Spinal cord (tissue), 9 donors: ENCODE measurements at regions not wholly inside any gene's neighbourhood (a gene's known extent, or its start where the extent isn't known, plus 50 kb on each side); places are given as distances from the start of the nearest gene placed in this dataset.

ENCODE experiments used
- DNase-seq, 6 donors: peaks; one replicate each; pipeline versions ENCODE4 v3.0.0 to v3.0.0-alpha.2; 2013 to 2015; ENCODE audit warnings: low spot score in 6 of 6, low read depth in 4 of 6
- H3K27ac ChIP-seq: one replicate; pipeline ENCODE4 v1.5.1; 2013; ENCODE audit warnings: low read depth, low read length, control low read depth
- H3K27me3 ChIP-seq: one replicate; pipeline ENCODE4 v1.6.1; 2013; ENCODE audit warnings: low read length; ENCODE audit not compliant: control insufficient read depth, insufficient read depth
- H3K36me3 ChIP-seq: one replicate; pipeline ENCODE4 v1.6.1; 2013; ENCODE audit warnings: low read length; ENCODE audit not compliant: control insufficient read depth, insufficient read depth
- H3K4me1 ChIP-seq: one replicate; pipeline ENCODE4 v1.6.1; 2013; ENCODE audit warnings: low read length; ENCODE audit not compliant: control insufficient read depth, insufficient read depth
- H3K4me3 ChIP-seq: one replicate; pipeline ENCODE4 v1.5.1; 2013; ENCODE audit warnings: low read depth, low read length, control low read depth
- H3K9me3 ChIP-seq: one replicate; pipeline ENCODE4 v1.6.1; 2013; ENCODE audit warnings: low read length; ENCODE audit not compliant: control insufficient read depth, insufficient read depth
- WGBS: methylation state at CpG from one replicate; pipeline ENCODE4 v1.1.5; 2013; ENCODE audit warnings: missing lambda C conversion rate; ENCODE audit not compliant: insufficient coverage; 5-methylcytosine and 5-hydroxymethylcytosine counted together
- donor health status: healthy.

DNA sequence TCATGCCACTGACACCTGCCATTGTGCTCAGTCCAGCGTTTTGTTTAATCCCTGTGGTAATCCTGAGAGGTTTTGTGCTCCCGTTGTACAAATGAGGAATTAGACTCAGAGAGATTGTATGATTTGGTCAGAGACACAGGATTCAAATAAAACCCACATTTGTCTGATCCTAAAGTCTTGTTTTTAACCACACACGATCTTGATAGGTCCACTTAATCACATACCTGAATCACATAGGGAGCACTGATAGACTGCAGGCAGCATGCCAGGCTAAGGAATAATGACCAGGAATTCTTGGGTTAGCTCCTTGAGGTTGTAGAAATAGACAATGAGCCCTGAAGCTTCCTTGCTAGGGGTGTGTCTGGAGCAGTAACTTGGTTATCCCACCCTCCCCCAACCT lies 202.6 kb upstream of the RGS6 start:
- no peak overlapping the region for H3K4me3 ChIP-seq

DNA sequence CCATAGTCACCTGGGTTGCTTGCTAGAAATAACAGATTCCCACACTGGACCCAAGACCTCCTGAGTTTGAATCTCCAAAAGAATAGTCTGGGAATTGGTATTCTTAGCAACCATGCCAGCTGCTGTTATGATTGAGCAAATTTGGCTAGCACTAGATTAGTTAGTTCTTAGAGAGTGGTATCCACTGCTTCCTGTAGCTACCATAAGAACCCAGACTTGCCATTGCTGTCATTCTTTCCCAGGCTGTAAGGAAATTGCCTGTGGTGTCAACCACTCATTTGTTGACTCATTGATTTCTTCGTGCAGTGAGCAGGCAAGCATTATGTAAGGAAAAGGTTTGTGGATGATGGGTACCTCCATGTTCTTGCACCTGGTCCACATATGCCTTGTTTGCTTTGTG lies 201.8 kb upstream of the RGS6 start:
- no peak overlapping the region for H3K4me3 ChIP-seq
- H3K9me3 ChIP-seq: no peaks in the 10 kb centered on the region
- peaks cover 25% of the 10 kb centered on the region for H3K36me3 ChIP-seq
- H3K27ac ChIP-seq: no peak overlapping the region
- no peak for DNase-seq
- WGBS: 100% methylated on average over 1 of the region's 1 CpG
- peaks cover 11% of the 10 kb centered on the region for H3K4me1 ChIP-seq
- H3K27me3 ChIP-seq: no peaks in the 10 kb centered on the region

More for the DNA sequence above, 202.6 kb upstream of the RGS6 start:
- peaks cover 8% of the 10 kb centered on the region for H3K4me1 ChIP-seq
- DNase-seq: no peak
- WGBS: no CpG with 5 or more reads among the region's 3 CpGs
- peaks cover 32% of the 10 kb centered on the region for H3K36me3 ChIP-seq
- no peaks in the 10 kb centered on the region for H3K9me3 ChIP-seq
- no peak overlapping the region for H3K27ac ChIP-seq
- H3K27me3 ChIP-seq: no peaks in the 10 kb centered on the region

DNA sequence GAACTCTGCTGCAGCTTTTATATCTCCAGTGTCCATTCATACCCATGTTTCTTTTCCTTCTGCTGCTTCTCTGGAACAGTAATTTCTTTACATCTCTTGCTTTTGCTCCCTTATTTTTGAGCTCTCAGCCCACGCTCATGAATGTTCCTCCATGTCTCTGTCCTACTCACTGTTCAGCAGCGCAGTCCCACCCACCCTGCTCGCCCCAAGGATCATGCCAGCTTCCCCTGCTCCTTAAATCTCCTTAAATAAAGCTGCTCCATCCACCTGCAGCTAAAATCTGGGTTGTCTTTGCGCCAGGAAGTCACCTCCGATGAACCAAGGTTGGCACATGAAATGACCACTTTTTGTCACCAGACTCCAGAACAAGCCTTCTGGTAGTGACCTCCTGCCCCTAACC lies 201.1 kb upstream of the RGS6 start:
- 96% methylated on average over 5 of the region's 5 CpGs for WGBS

DNA sequence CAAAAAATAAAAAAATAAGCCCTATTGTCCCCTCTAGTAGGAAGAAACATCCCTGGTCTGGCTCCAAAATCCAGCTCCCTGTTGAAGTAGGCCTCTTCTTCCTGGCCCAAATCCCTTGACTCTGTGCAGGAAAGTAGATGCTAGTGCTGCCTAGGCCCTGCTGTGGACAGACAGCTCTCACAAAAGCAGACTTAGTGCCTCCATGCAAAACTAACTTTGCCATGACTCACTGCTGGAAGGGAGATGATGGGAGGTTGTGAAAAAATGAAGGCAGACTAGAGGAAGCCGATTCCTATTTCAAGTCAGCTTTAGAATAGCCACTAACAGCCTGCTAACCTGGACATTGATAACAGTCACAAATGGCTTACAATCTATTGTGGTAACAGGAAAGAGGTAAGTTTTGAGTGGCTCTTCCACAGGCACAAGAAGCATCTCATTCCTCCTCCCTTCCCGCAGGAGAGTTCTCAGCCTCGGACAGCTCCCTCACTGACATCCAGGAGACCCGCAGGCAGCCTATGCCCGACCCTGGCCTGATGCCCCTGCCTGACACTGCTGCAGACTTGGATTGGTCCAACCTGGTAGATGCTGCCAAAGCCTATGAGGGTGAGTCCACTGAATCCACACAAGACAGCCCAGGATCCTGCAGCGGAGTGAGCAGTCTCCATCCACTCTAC lies 198.9 kb upstream of the RGS6 start:
- DNase-seq: no peak
- no peak overlapping the region for H3K27ac ChIP-seq
- H3K36me3 ChIP-seq: peaks cover 37% of the 10 kb centered on the region
- WGBS: 90% methylated on average over 4 of the region's 6 CpGs
- H3K4me3 ChIP-seq: no peak overlapping the region
- peaks cover 8% of the 10 kb centered on the region for H3K4me1 ChIP-seq
- H3K27me3 ChIP-seq: no peaks in the 10 kb centered on the region
- H3K9me3 ChIP-seq: no peaks in the 10 kb centered on the region

More for the DNA sequence above, 201.1 kb upstream of the RGS6 start:
- Histone ChIP-seq H3K4me1 (peaks cover 6% of the 10 kb centered on the region), H3K27ac (no peak overlapping the region), H3K9me3 (no peaks in the 10 kb centered on the region), H3K4me3 (no peak overlapping the region), H3K36me3 (peaks cover 27% of the 10 kb centered on the region), H3K27me3 (no peaks in the 10 kb centered on the region)
- no peak for DNase-seq

DNA sequence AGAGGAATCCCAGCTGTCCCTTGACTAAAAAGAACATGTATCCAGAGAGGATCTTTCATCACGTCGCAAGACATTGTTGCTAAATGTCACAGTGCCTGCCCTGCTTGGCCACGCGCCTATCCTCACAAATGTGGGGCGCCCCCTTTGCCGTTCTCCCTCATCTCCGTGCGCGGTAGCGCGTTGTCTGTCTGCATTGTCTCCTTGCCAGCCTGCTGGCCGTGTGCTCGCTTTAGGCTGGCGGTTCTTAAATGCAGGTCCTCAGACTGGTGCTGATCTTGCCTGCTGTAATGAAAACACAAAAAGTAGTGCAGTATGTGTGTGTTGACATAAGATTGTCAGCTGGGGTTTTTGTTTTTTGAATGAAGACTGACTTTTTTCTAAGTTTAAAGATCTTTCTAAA lies 198.2 kb upstream of the RGS6 start:
- Histone ChIP-seq H3K27ac (no peak overlapping the region), H3K9me3 (no peaks in the 10 kb centered on the region), H3K36me3 (peaks cover 37% of the 10 kb centered on the region), H3K4me1 (peaks cover 8% of the 10 kb centered on the region), H3K27me3 (no peaks in the 10 kb centered on the region), H3K4me3 (no peak overlapping the region)
- DNase-seq: peak in 1 of 6 donors; percentile 48
- WGBS: 79% methylated on average over 7 of the region's 14 CpGs

DNA sequence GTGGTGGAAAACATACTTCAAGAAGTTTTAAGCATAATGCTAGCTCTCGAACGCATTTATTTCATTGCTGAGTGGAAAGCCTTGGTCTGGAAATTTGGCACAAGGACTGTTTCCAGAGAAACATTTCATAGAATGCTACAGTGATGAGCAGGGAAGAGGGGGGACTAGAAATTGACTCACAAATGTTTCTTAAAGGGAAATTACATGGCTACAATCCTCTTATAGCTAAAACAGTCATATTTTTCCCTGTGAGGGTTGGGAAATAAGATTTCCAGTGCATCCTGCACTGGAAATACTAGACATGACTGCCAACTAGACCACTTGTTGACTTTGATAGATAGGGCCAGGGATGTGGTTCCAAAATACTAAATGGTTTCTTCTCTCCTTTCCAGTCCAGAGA lies 197.3 kb upstream of the RGS6 start:
- WGBS: 93% methylated on average over 2 of the region's 2 CpGs
- DNase-seq: no peak
- H3K27ac ChIP-seq: no peak overlapping the region
- peaks cover 8% of the 10 kb centered on the region for H3K4me1 ChIP-seq
- H3K36me3 ChIP-seq: peaks cover 35% of the 10 kb centered on the region
- no peaks in the 10 kb centered on the region for H3K27me3 ChIP-seq
- no peak overlapping the region for H3K4me3 ChIP-seq
- no peaks in the 10 kb centered on the region for H3K9me3 ChIP-seq

DNA sequence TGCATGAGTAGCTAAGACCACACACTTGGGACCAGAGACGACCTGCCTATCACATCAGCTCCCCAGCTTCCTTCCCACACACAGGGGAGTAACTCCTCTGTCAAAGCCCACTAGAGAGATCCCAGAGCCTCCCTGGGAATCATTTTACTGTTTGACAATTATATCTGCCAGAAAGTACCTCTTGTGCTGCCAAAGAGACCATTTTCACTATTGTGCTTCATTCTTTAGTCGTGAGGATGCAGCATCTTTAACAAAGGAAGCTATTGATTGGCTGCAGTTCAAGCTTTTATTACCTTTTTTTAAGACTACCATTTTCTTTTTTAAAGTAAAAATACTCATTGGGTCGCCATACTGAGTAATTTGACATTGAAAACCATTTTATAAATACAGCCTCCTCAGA lies 194.5 kb upstream of the RGS6 start:
- Histone ChIP-seq H3K36me3 (peaks cover 20% of the 10 kb centered on the region), H3K4me1 (peaks cover 8% of the 10 kb centered on the region), H3K27me3 (no peaks in the 10 kb centered on the region), H3K9me3 (no peaks in the 10 kb centered on the region), H3K27ac (no peak overlapping the region), H3K4me3 (no peak overlapping the region)
- DNase-seq: no peak
- 60% methylated on average over 1 of the region's 3 CpGs for WGBS

DNA sequence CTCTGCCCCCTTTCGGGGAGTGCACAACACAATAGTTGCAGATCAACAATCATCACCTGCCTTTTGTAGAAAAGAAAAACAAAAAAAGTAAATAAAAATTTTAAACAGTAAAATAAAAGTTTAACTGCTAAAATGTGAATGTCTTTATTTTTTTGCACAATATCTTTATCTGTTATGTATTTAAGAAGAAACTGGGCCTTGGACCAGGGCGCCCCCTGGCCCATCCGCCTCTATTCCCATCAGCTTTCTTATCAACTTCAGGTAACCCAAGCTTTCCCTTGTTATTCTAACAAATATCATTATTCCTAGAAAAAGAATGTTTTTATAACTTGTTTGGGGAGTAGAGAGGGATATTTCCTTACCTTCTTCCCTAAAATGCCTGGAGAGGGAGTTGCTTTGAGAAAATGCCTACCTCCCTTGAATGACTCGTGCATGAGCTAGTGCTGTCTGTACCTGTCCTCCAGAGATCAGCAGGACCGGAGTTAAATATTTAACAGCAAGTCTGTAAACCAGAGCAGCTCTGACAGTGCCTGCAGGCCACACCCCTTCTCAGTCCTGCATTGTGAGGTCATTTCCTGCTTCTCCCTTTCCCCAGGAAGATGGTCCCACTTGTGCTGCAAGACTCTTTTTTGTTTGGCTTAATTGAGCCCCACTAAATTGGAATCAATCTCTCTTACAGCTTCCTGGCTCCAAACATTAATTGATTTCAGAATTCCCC lies 192.8 kb upstream of the RGS6 start:
- Histone ChIP-seq H3K36me3 (peaks cover 11% of the 10 kb centered on the region), H3K27me3 (no peaks in the 10 kb centered on the region), H3K4me3 (no peak overlapping the region), H3K27ac (no peak overlapping the region), H3K4me1 (peaks cover 8% of the 10 kb centered on the region), H3K9me3 (no peaks in the 10 kb centered on the region)
- DNase-seq: peak in 1 of 6 donors; percentile 63
- WGBS: 89% methylated on average over 2 of the region's 5 CpGs

DNA sequence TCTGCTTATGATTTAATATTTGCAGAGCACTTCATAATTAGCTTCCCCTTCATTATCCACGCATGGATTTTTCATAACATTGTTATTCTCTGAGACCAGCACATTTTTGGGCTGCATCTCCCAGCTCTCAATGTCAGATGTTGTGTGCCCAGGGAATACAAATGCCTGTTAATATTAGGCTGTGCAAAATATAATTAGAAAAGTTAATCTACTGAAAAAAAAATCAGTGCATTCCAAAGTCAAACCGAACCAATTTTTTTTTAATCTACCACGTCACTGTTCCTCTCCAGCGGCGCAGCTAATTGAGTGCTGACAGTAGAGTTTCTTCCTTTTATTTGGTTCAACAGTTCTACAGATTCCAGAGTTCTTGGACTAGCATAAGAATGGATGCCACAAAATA lies 191.0 kb upstream of the RGS6 start:
- H3K27me3 ChIP-seq: no peaks in the 10 kb centered on the region
- peaks cover 5% of the 10 kb centered on the region for H3K4me1 ChIP-seq
- H3K4me3 ChIP-seq: no peak overlapping the region
- no peak overlapping the region for H3K27ac ChIP-seq
- DNase-seq: peak in 1 of 6 donors; percentile 57
- H3K9me3 ChIP-seq: no peaks in the 10 kb centered on the region
- no CpG with 5 or more reads among the region's 5 CpGs for WGBS
- H3K36me3 ChIP-seq: peaks cover 9% of the 10 kb centered on the region

DNA sequence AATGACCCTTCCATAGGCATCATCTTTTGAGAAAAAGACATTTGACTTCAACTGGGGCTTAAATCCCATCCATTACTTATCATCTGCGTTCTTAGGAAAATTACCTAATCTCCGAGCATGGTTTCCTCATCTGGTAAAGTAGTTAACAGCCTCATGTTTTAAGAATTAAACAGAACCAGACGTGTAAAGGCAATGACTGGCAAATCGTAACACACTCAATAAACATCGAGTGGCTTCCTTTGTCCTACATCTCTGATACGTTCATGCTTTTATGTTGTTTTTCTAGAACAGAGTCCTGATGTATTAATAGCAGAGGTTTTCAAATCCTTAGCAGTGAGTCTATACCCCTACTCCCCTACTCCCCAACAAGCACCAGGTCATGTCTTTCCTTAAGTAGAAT lies 189.7 kb upstream of the RGS6 start:
- no peaks in the 10 kb centered on the region for H3K36me3 ChIP-seq
- no peak for DNase-seq
- H3K27ac ChIP-seq: no peak overlapping the region
- peaks cover 3% of the 10 kb centered on the region for H3K4me1 ChIP-seq
- WGBS: 94% methylated on average over 2 of the region's 6 CpGs
- no peaks in the 10 kb centered on the region for H3K9me3 ChIP-seq
- no peaks in the 10 kb centered on the region for H3K27me3 ChIP-seq
- H3K4me3 ChIP-seq: no peak overlapping the region
